ENCODE measurements at regions not wholly inside any gene's neighbourhood (a gene's known extent, or its start where the extent isn't known, plus 50 kb on each side); places are given as distances from the start of the nearest gene placed in this dataset.
"Not testable (repeated sequence)": the region's sequence is repeated elsewhere in the genome, so short reads cannot be mapped to it uniquely, and the experiment has no call there.

GRCh38 chr12:25311506-25311905 is 60.8 kb upstream of the KRAS start (continued):
- TF ChIP-seq PBX3 (IDR thresholded peaks at IDR 0.05): no peak
- no peak for TF ChIP-seq RAD21 (IDR thresholded peaks at IDR 0.05; ENCODE audit: low read length)
- no peak for TF ChIP-seq EZH2phosphoT487 (IDR thresholded peaks at IDR 0.05; ENCODE audit: borderline replicate concordance, low read depth)
- TF ChIP-seq TCF12 (IDR thresholded peaks at IDR 0.05): no peak
- TF ChIP-seq FOXJ3 (CRISPR knock-in tag; IDR thresholded peaks at IDR 0.05): no peak

GRCh38 chr12:25310071-25310470 is 59.3 kb upstream of the KRAS start:
- CTCF ChIA-PET; H3K4me2 ChIP-seq; H4K20me1 ChIP-seq (ENCODE audit: insufficient read depth); H3K9me2 ChIP-seq; H3F3A ChIP-seq (replicated peaks; ENCODE audit: insufficient read depth); H3K27ac ChIP-seq (ENCODE audit: low read depth in 2 of 2, low read length in 1 of 2); H3K4me1 ChIP-seq (ENCODE audit: control insufficient read depth in 1 of 2, insufficient read depth in 2 of 2, low read depth in 1 of 2, low read length in 1 of 2); H3K27me3 ChIP-seq (ENCODE audit: insufficient read depth); H3K4me3 ChIP-seq (ENCODE audit: low read depth in 2 of 2, low read length in 1 of 2); H3K9ac ChIP-seq; H3K9me3 ChIP-seq; H2AFZ ChIP-seq (ENCODE audit: low read depth); POLR2A ChIA-PET; H3K36me3 ChIP-seq (replicated peaks in 1 of 2; ENCODE audit: control insufficient read depth in 1 of 2, insufficient read depth in 2 of 2, low read length in 1 of 2); H3K79me2 ChIP-seq (ENCODE audit: insufficient read depth); DNase-seq: not testable (repeated sequence)
- 88% methylated on average over 2 of the region's 2 CpGs for WGBS (ENCODE audit: low lambda C conversion rate)

- Histone ChIP-seq H3K4me2 (no peak overlapping the region), H3K9ac (no peak overlapping the region), H3F3A (replicated peaks; ENCODE audit: insufficient read depth) (no peaks in the 10 kb centered on the region), H3K27ac (ENCODE audit: low read depth in 2 of 2, low read length in 1 of 2) (no peak overlapping the region; a peak in 1 of 4 replicates), H3K36me3 (replicated peaks in 1 of 2; ENCODE audit: control insufficient read depth in 1 of 2, insufficient read depth in 2 of 2, low read length in 1 of 2) (no peaks in the 10 kb centered on the region), H3K4me3 (ENCODE audit: low read depth in 2 of 2, low read length in 1 of 2) (no peak overlapping the region; a peak in 1 of 4 replicates), H3K4me1 (ENCODE audit: control insufficient read depth in 1 of 2, insufficient read depth in 2 of 2, low read depth in 1 of 2, low read length in 1 of 2) (no peaks in the 10 kb centered on the region), H3K27me3 (ENCODE audit: insufficient read depth) (no peaks in the 10 kb centered on the region), H3K79me2 (ENCODE audit: insufficient read depth) (no peaks in the 10 kb centered on the region), H4K20me1 (ENCODE audit: insufficient read depth) (no peaks in the 10 kb centered on the region), H3K9me2 (no peaks in the 10 kb centered on the region), H3K9me3 (no peaks in the 10 kb centered on the region), H2AFZ (ENCODE audit: low read depth) (0 out of 2 replicates have a peak overlapping the region, but pooled peaks have one; percentile 22)
- DNase-seq: no peak
- WGBS (ENCODE audit: low lambda C conversion rate): 79% methylated on average over 1 of the region's 1 CpG
- TF ChIP-seq FOSL2 (IDR thresholded peaks at IDR 0.05; ENCODE audit: borderline replicate concordance, low read depth) (peak; percentile 48; the same call in 1 of the 2 replicates), JUND (IDR thresholded peaks at IDR 0.05) (peak; percentile 26; the same call in 1 of the 2 replicates), NFIC (IDR thresholded peaks at IDR 0.05; ENCODE audit: borderline replicate concordance) (no peak)
- ChIA-PET POLR2A (no interaction called here), CTCF (no interaction called here)
Observed at GRCh38 chr12:25308756-25309155, 58.0 kb upstream of the KRAS start.

GRCh38 chr12:25307818-25308217 is 57.1 kb upstream of the KRAS start:
- Histone ChIP-seq H3K9me2 (no peaks in the 10 kb centered on the region), H3K79me2 (ENCODE audit: insufficient read depth) (no peaks in the 10 kb centered on the region), H3K9ac (no peak overlapping the region), H4K20me1 (ENCODE audit: insufficient read depth) (no peaks in the 10 kb centered on the region), H2AFZ (ENCODE audit: low read depth) (no peak overlapping the region), H3F3A (replicated peaks; ENCODE audit: insufficient read depth) (no peaks in the 10 kb centered on the region), H3K27me3 (ENCODE audit: insufficient read depth) (no peaks in the 10 kb centered on the region), H3K4me2 (no peak overlapping the region), H3K4me3 (ENCODE audit: low read depth in 2 of 2, low read length in 1 of 2) (no peak overlapping the region), H3K27ac (ENCODE audit: low read depth in 2 of 2, low read length in 1 of 2) (no peak overlapping the region), H3K36me3 (replicated peaks in 1 of 2; ENCODE audit: control insufficient read depth in 1 of 2, insufficient read depth in 2 of 2, low read length in 1 of 2) (no peaks in the 10 kb centered on the region), H3K4me1 (ENCODE audit: control insufficient read depth in 1 of 2, insufficient read depth in 2 of 2, low read depth in 1 of 2, low read length in 1 of 2) (no peaks in the 10 kb centered on the region), H3K9me3 (no peaks in the 10 kb centered on the region)
- WGBS (ENCODE audit: low lambda C conversion rate): 32% methylated on average over 1 of the region's 1 CpG
- ChIA-PET CTCF (interaction anchor here (1.2 kb wide), 1 partner anchor 80 kb away, joined by 5 read pairs; no protein-coding TSS in a partner anchor), POLR2A (no interaction called here)
- no peak for DNase-seq
- TF ChIP-seq MAX (IDR thresholded peaks at IDR 0.05; ENCODE audit: low read depth): no peak
- no peak for TF ChIP-seq SIN3A (IDR thresholded peaks at IDR 0.05; ENCODE audit: borderline replicate concordance, low read depth, low read length)
- TF ChIP-seq FOXJ3 (CRISPR knock-in tag; IDR thresholded peaks at IDR 0.05): no peak
- TF ChIP-seq FOSL2 (IDR thresholded peaks at IDR 0.05; ENCODE audit: borderline replicate concordance, low read depth): no peak
- TF ChIP-seq SMC3 (IDR thresholded peaks at IDR 0.05; ENCODE audit: low read depth, low read length): no peak
- no peak for TF ChIP-seq JUND (IDR thresholded peaks at IDR 0.05)
- no peak for TF ChIP-seq EP300 (IDR thresholded peaks at IDR 0.05; ENCODE audit: borderline replicate concordance in 1 of 2, low read depth in 1 of 2, low read length in 1 of 2)
- no peak for TF ChIP-seq USF2 (IDR thresholded peaks at IDR 0.05; ENCODE audit: borderline replicate concordance, low read depth, low read length)
- no peak for TF ChIP-seq TCF12 (IDR thresholded peaks at IDR 0.05)
- no peak for TF ChIP-seq CTCF (IDR thresholded peaks at IDR 0.05)
- no peak for TF ChIP-seq PBX3 (IDR thresholded peaks at IDR 0.05)
- no peak for TF ChIP-seq GABPA (IDR thresholded peaks at IDR 0.05; ENCODE audit: low read depth)
- TF ChIP-seq NRF1 (IDR thresholded peaks at IDR 0.05; ENCODE audit: low read depth, low read length): no peak

All from SK-N-SH (cell line).